ENCODE measurements at regions not wholly inside any gene's neighbourhood (a gene's known extent, or its start where the extent isn't known, plus 50 kb on each side); places are given as distances from the start of the nearest gene placed in this dataset.
A peak's percentile ranks its signal among the peaks of the same experiment; 100 is the strongest.
"Not testable (repeated sequence)": the region's sequence is repeated elsewhere in the genome, so short reads cannot be mapped to it uniquely, and the experiment has no call there.

GRCh38 chr5:13346401-13346800, 598.1 kb downstream of the DNAH5 start:
- no peak for DNase-seq (ENCODE audit: low spot score)

- no peak for DNase-seq (ENCODE audit: low spot score)
These were observed 605.4 kb downstream of the DNAH5 start for GRCh38 chr5:13339093-13339492.

- DNase-seq (ENCODE audit: low spot score) = not testable (repeated sequence)
These were observed 609.5 kb downstream of the DNAH5 start for GRCh38 chr5:13335026-13335425.

- DNase-seq (ENCODE audit: low spot score) = no peak
These were observed 612.9 kb downstream of the DNAH5 start for GRCh38 chr5:13331585-13331984.

- DNase-seq (ENCODE audit: low spot score) = no peak
These were observed 616.2 kb downstream of the DNAH5 start for GRCh38 chr5:13328316-13328715.

- DNase-seq (ENCODE audit: low spot score) = no peak
These were observed 618.7 kb downstream of the DNAH5 start for GRCh38 chr5:13325765-13326164.

GRCh38 chr5:13322769-13323168, 621.7 kb downstream of the DNAH5 start:
- DNase-seq (ENCODE audit: low spot score) = no peak

GRCh38 chr5:13317654-13318053, 626.8 kb downstream of the DNAH5 start:
- no peak for DNase-seq (ENCODE audit: low spot score)

GRCh38 chr5:13316176-13316575, 628.3 kb downstream of the DNAH5 start:
- no peak for DNase-seq (ENCODE audit: low spot score)

GRCh38 chr5:13307480-13307879, 637.0 kb downstream of the DNAH5 start:
- no peak for DNase-seq (ENCODE audit: low spot score)

- DNase-seq (ENCODE audit: low spot score) = no peak
These were observed 641.0 kb downstream of the DNAH5 start for GRCh38 chr5:13303445-13303844.

GRCh38 chr5:13278811-13279210, 665.7 kb downstream of the DNAH5 start:
- DNase-seq (ENCODE audit: low spot score) = no peak

GRCh38 chr5:13278148-13278547, 666.3 kb downstream of the DNAH5 start:
- DNase-seq (ENCODE audit: low spot score) = peak; percentile 31

- no peak for DNase-seq (ENCODE audit: low spot score)
These were observed 668.3 kb downstream of the DNAH5 start for GRCh38 chr5:13276156-13276555.

GRCh38 chr5:13263701-13264100, 680.8 kb downstream of the DNAH5 start:
- no peak for DNase-seq (ENCODE audit: low spot score)

GRCh38 chr5:13253111-13253510, 691.4 kb downstream of the DNAH5 start:
- DNase-seq (ENCODE audit: low spot score) = no peak

- no peak for DNase-seq (ENCODE audit: low spot score)
These were observed 691.8 kb downstream of the DNAH5 start for GRCh38 chr5:13252699-13253098.

- DNase-seq (ENCODE audit: low spot score) = peak; percentile 5
These were observed 692.7 kb downstream of the DNAH5 start for GRCh38 chr5:13251623-13252376.

GRCh38 chr5:13250464-13251291, 693.8 kb downstream of the DNAH5 start:
- peak; percentile 53 for DNase-seq (ENCODE audit: low spot score)

- DNase-seq (ENCODE audit: low spot score) = no peak
These were observed 694.6 kb downstream of the DNAH5 start for GRCh38 chr5:13249854-13250253.

GRCh38 chr5:13248253-13248652, 696.2 kb downstream of the DNAH5 start:
- no peak for DNase-seq (ENCODE audit: low spot score)

- DNase-seq (ENCODE audit: low spot score) = no peak
These were observed 698.4 kb downstream of the DNAH5 start for GRCh38 chr5:13246053-13246452.

GRCh38 chr5:13244151-13244550, 700.3 kb downstream of the DNAH5 start:
- DNase-seq (ENCODE audit: low spot score) = no peak
